ENCODE measurements at regions not wholly inside any gene's neighbourhood (a gene's known extent, or its start where the extent isn't known, plus 50 kb on each side); places are given as distances from the start of the nearest gene placed in this dataset.

GRCh38 chr13:100826441-100826840 lies 151.8 kb upstream of the TMTC4 start:
- Histone ChIP-seq H4K20me1 (replicated peaks; ENCODE audit: insufficient read depth) (no peaks in the 10 kb centered on the region), H3K79me2 (replicated peaks; ENCODE audit: insufficient read depth) (no peaks in the 10 kb centered on the region), H3K4me1 (ENCODE audit: insufficient read depth) (peaks cover 10% of the 10 kb centered on the region), H3K4me3 (no peak overlapping the region), H3K9me2 (ENCODE audit: insufficient read depth) (no peaks in the 10 kb centered on the region), H3K4me2 (no peak overlapping the region), H3F3A (replicated peaks; ENCODE audit: low read depth) (no peaks in the 10 kb centered on the region), H3K36me3 (ENCODE audit: insufficient read depth) (no peaks in the 10 kb centered on the region), H3K27me3 (ENCODE audit: insufficient read depth) (no peaks in the 10 kb centered on the region), H3K27ac (ENCODE audit: low read depth) (no peak overlapping the region), H2AFZ (no peak overlapping the region)
- DNase-seq (ENCODE audit: low spot score) (no peak), ATAC-seq (no peak)
- Mint-ChIP-seq H3K9me3 (no peaks in the 10 kb centered on the region; the same call in 2 of the 3 replicates), H3K36me3 (ENCODE audit: low read depth) (no peaks in the 10 kb centered on the region), H3K4me3 (no peak overlapping the region), H3K27ac (no peak overlapping the region), H3K27me3 (ENCODE audit: insufficient read depth, low read depth, poor library complexity) (peaks cover 1% of the 10 kb centered on the region), H3K4me1 (peaks cover 11% of the 10 kb centered on the region)
- TF ChIP-seq ZNF462 (CRISPR knock-in tag; IDR thresholded peaks at IDR 0.05) (no peak), REST (IDR thresholded peaks at IDR 0.05; ENCODE audit: unreplicated experiment) (no peak), CTCF (conservative IDR thresholded peaks at IDR 0.05; ENCODE audit: low read depth in 2 of 2) (no peak), JUNB (IDR thresholded peaks at IDR 0.05; ENCODE audit: unreplicated experiment) (no peak), EZH2 (IDR thresholded peaks at IDR 0.05; ENCODE audit: low read depth, unreplicated experiment) (no peak), ZNF331 (CRISPR knock-in tag; IDR thresholded peaks at IDR 0.05; ENCODE audit: low read depth) (no peak), ZNF114 (CRISPR knock-in tag; IDR thresholded peaks at IDR 0.05) (no peak), CREB1 (CRISPR knock-in tag; IDR thresholded peaks at IDR 0.05; ENCODE audit: low read depth) (no peak), POLR2AphosphoS5 (IDR thresholded peaks at IDR 0.05; ENCODE audit: low read depth) (no peak), NANOG (IDR thresholded peaks at IDR 0.05; ENCODE audit: borderline replicate concordance) (no peak), STAT1 (IDR thresholded peaks at IDR 0.05; ENCODE audit: unreplicated experiment) (no peak), ETS1 (IDR thresholded peaks at IDR 0.05) (no peak), EZH2phosphoT487 (IDR thresholded peaks at IDR 0.05; ENCODE audit: unreplicated experiment) (no peak)

Measured in GM23338 (cell line).